ENCODE measurements at regions not wholly inside any gene's neighbourhood (a gene's known extent, or its start where the extent isn't known, plus 50 kb on each side); places are given as distances from the start of the nearest gene placed in this dataset.

DNA sequence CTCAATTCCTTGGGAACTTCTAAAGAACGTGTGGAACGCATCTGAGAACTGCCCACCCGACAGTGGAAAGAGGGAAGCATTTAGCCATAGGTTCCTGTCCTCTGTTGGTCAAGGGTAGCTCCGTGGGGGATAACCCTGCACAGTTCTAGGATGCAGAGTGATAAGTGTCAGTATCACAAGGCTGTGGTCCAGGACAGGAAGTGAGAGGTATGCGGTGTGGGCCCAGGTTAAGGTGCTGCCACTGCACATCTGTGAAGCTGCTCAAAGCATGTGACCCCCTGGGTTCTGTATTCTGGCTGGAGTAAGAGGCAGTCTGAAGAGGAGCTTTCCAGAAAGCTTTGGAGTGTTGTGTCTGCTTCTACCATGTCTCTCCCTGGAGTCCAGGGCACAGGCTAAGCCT, 51.7 kb upstream of the HES1 start:
- 84% methylated on average over 5 of the region's 5 CpGs for WGBS (ENCODE audit: low lambda C conversion rate, missing lambda C conversion rate)
- no peak overlapping the region for H3K4me2 ChIP-seq
- H3K27ac ChIP-seq = no peak overlapping the region
- H3K79me2 ChIP-seq = no peaks in the 10 kb centered on the region
- H3K27me3 ChIP-seq = no peaks in the 10 kb centered on the region
- no peak for TF ChIP-seq EZH2phosphoT487 (IDR thresholded peaks at IDR 0.05; ENCODE audit: low read depth, severe bottlenecking, unreplicated experiment)
- no peak for TF ChIP-seq EZH2 (IDR thresholded peaks at IDR 0.05; ENCODE audit: borderline replicate concordance)
- TF ChIP-seq, protein P1, sequence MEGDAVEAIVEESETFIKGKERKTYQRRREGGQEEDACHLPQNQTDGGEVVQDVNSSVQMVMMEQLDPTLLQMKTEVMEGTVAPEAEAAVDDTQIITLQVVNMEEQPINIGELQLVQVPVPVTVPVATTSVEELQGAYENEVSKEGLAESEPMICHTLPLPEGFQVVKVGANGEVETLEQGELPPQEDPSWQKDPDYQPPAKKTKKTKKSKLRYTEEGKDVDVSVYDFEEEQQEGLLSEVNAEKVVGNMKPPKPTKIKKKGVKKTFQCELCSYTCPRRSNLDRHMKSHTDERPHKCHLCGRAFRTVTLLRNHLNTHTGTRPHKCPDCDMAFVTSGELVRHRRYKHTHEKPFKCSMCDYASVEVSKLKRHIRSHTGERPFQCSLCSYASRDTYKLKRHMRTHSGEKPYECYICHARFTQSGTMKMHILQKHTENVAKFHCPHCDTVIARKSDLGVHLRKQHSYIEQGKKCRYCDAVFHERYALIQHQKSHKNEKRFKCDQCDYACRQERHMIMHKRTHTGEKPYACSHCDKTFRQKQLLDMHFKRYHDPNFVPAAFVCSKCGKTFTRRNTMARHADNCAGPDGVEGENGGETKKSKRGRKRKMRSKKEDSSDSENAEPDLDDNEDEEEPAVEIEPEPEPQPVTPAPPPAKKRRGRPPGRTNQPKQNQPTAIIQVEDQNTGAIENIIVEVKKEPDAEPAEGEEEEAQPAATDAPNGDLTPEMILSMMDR (IDR thresholded peaks at IDR 0.05; ENCODE audit: poor library complexity) = no peak
- no peaks in the 10 kb centered on the region for H3K9me2 ChIP-seq (replicated peaks; ENCODE audit: insufficient read depth)
- no peaks in the 10 kb centered on the region for H3K9me3 ChIP-seq (ENCODE audit: low read depth)
- H3K36me3 ChIP-seq (replicated peaks; ENCODE audit: insufficient read depth, low read depth) = no peaks in the 10 kb centered on the region
- H3K4me3 ChIP-seq = no peak overlapping the region
- H2AFZ ChIP-seq = no peak overlapping the region
- DNase-seq (ENCODE audit: low spot score) = no peak
- H4K20me1 ChIP-seq (ENCODE audit: insufficient read depth, poor library complexity, severe bottlenecking) = no peaks in the 10 kb centered on the region
- peaks cover 22% of the 10 kb centered on the region for H3K4me1 ChIP-seq (ENCODE audit: insufficient read depth)

Measured in hepatocyte (in vitro differentiated cells).